Colonic mucosa (tissue), 4 donors: ENCODE measurements at regions not wholly inside any gene's neighbourhood (a gene's known extent, or its start where the extent isn't known, plus 50 kb on each side); places are given as distances from the start of the nearest gene placed in this dataset.

ENCODE experiments used
- DNase-seq: peaks from one replicate; pipeline ENCODE4 v3.0.0-alpha.2; 2020
- H3K27ac ChIP-seq: fragments of 200-600 bp; one replicate; pipeline ENCODE4 v1.8.0; 2021
- H3K27me3 ChIP-seq: fragments of 200-600 bp; one replicate; pipeline ENCODE4 v1.8.0; 2021
- H3K36me3 ChIP-seq: fragments of 200-600 bp; one replicate; pipeline ENCODE4 v1.8.0; 2021
- H3K4me1 ChIP-seq: fragments of 200-600 bp; one replicate; pipeline ENCODE4 v1.8.0; 2021; ENCODE audit warnings: mild to moderate bottlenecking
- H3K4me3 ChIP-seq: fragments of 200-600 bp; one replicate; pipeline ENCODE4 v1.8.0; 2021
- H3K9ac ChIP-seq, 2 donors: one replicate each; pipeline ENCODE4 v1.7.0; 2013; ENCODE audit warnings: control low read depth in 2 of 2, low read depth in 2 of 2, low read length in 2 of 2
- H3K9me3 ChIP-seq: fragments of 200-600 bp; one replicate; pipeline ENCODE4 v1.8.0; 2021
- intact Hi-C: fragments of 100-400 bp; cut with DNase I; formaldehyde crosslinking; loops from one replicate; pipeline ENCODE4 v1.14.1; 2022
- TF ChIP-seq, protein P1 (sequence below): fragments of 200-600 bp; IDR thresholded peaks from one replicate; pipeline ENCODE4 v1.8.0; 2022; ENCODE audit warnings: antibody characterized with exemption, mild to moderate bottlenecking
- donor health status: healthy.
- donor health status: DM: no; HTN: no; CAD: no.
- donor health status: DM: no; HTN: no; CAD: no.

DNA sequence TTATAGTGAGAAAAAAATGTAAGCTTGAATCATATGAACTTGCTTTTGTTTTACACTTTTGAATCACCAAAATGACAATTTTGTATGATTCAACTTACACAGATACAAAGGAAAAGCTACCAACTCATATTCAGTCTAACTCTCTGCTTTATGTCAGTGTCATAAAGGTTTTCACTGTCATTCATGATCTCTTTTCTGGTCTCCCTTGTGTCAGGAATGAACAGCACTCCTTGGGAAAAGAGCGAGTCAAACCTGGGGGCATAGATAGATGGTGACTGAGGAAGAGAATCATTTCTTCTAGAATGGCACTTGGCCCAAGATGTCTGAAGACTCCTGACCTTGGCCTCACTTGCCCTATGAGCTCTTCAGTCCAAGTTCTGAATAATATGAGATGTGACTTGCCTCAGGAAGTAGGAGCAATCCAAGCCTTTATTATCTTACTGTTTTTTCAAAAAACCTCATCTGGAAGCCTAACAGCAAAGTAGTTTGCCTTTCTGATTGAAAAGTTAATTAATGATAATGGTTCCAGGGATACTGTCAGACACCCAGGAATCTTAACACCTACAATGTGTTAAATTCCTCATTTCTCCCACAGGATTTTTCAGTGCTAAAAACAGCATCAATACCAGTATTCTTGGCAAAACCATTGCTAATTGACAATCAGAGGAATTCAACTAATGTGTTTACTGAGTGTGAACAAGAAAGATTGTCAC is 270.0 kb upstream of the HSF2 start:
- H3K27me3 ChIP-seq: no peaks in the 10 kb centered on the region
- H3K4me1 ChIP-seq: no peaks in the 10 kb centered on the region
- H3K27ac ChIP-seq: no peak overlapping the region
- DNase-seq: no peak
- intact Hi-C loops: no loop called here
- H3K9me3 ChIP-seq: no peaks in the 10 kb centered on the region
- H3K4me3 ChIP-seq: no peak overlapping the region
- H3K9ac ChIP-seq: no peak overlapping the region
- TF ChIP-seq, protein P1, sequence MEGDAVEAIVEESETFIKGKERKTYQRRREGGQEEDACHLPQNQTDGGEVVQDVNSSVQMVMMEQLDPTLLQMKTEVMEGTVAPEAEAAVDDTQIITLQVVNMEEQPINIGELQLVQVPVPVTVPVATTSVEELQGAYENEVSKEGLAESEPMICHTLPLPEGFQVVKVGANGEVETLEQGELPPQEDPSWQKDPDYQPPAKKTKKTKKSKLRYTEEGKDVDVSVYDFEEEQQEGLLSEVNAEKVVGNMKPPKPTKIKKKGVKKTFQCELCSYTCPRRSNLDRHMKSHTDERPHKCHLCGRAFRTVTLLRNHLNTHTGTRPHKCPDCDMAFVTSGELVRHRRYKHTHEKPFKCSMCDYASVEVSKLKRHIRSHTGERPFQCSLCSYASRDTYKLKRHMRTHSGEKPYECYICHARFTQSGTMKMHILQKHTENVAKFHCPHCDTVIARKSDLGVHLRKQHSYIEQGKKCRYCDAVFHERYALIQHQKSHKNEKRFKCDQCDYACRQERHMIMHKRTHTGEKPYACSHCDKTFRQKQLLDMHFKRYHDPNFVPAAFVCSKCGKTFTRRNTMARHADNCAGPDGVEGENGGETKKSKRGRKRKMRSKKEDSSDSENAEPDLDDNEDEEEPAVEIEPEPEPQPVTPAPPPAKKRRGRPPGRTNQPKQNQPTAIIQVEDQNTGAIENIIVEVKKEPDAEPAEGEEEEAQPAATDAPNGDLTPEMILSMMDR: no peak
- H3K36me3 ChIP-seq: no peaks in the 10 kb centered on the region

DNA sequence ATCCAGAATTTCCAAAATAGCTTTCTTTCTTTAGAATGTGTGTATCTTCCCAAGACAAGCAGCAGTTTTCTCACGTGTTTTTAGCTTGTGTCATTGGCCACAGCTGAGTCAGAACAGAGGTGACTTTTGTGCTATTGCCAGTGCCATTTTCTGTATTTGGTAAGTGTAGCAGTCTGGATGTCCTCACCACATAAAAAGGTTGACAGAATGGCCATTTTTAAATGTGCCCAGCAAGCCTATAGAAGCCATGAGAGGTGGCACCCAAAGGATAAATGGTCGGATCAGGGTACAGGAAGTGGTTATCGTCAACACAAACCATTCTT is 269.5 kb upstream of the HSF2 start:
- Histone ChIP-seq H3K36me3 (no peaks in the 10 kb centered on the region), H3K27me3 (no peaks in the 10 kb centered on the region), H3K4me3 (no peak overlapping the region), H3K4me1 (no peaks in the 10 kb centered on the region), H3K9me3 (no peaks in the 10 kb centered on the region), H3K9ac (no peak overlapping the region), H3K27ac (no peak overlapping the region)
- TF ChIP-seq, protein P1: no peak
- no peak for DNase-seq
- intact Hi-C loops: no loop called here

DNA sequence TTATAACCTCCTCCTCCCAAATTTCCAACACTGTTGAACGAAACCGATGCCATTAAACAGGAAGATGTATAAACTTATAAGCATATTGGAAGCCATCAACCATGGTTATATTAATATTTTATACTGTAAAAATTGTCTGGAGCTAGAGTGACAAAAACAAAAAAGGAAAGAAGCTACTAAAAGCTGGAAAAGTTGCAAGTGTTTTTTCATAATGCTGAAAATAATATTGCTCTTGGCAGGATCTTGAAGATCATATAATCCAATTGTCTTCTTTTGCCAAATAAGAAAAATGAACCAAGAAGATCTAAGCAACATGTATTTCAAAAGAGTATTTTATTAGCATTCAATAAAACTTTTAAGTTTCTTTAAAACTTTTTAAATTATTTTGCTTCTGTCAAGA is 268.9 kb upstream of the HSF2 start:
- no peaks in the 10 kb centered on the region for H3K4me1 ChIP-seq
- intact Hi-C loops: no loop called here
- TF ChIP-seq, protein P1: no peak
- no peaks in the 10 kb centered on the region for H3K27me3 ChIP-seq
- DNase-seq: no peak
- H3K36me3 ChIP-seq: no peaks in the 10 kb centered on the region
- H3K27ac ChIP-seq: no peak overlapping the region
- no peak overlapping the region for H3K4me3 ChIP-seq
- H3K9ac ChIP-seq: no peak overlapping the region
- no peaks in the 10 kb centered on the region for H3K9me3 ChIP-seq

DNA sequence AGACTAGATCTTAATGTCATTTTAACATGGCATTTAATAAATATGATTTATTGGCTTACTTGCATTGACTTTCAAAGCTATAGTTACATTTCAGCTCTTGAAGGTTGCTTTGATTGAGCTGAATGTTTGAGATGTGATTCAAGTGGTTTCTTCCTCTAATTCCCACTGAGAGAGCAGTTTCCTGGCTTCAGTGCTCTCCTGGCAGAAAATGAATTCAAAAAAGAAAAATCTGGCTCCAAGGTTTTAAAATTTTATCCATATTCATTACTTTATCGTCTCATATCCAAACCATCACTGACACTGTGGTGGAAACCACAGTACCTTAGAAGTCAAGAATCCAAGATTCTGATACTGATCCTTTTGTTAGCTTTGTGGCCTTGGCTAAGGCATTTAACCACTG is 263.1 kb upstream of the HSF2 start:
- Histone ChIP-seq H3K27me3 (no peaks in the 10 kb centered on the region), H3K9me3 (no peaks in the 10 kb centered on the region), H3K4me1 (no peaks in the 10 kb centered on the region), H3K36me3 (no peaks in the 10 kb centered on the region), H3K9ac (no peak overlapping the region), H3K27ac (no peak overlapping the region), H3K4me3 (no peak overlapping the region)
- TF ChIP-seq, protein P1: no peak
- no peak for DNase-seq
- intact Hi-C loops: no loop called here

DNA sequence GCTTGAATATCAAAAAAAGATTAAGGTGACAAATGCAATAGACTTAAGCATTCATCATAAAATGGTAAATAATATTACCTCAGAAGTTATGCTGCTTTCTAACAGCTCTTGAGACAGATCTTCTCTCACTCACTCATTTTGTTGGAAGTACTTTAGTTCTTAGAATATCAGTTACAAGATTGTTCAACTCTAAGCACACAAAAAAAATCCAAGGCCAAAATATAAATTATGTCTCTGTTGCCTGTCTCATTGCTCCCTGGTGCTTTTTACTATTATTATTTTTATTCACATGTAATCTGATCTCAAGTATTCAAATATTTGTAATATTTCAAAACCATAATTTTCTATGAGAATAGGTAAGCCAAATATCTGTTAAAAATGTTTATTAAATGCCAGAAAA is 259.4 kb upstream of the HSF2 start:
- no peak overlapping the region for H3K27ac ChIP-seq
- intact Hi-C loops: no loop called here
- H3K36me3 ChIP-seq: no peaks in the 10 kb centered on the region
- no peaks in the 10 kb centered on the region for H3K27me3 ChIP-seq
- no peaks in the 10 kb centered on the region for H3K9me3 ChIP-seq
- H3K4me1 ChIP-seq: no peaks in the 10 kb centered on the region
- no peak overlapping the region for H3K4me3 ChIP-seq
- H3K9ac ChIP-seq: no peak overlapping the region
- DNase-seq: no peak
- TF ChIP-seq, protein P1: no peak
